ENCODE measurements at regions not wholly inside any gene's neighbourhood (a gene's known extent, or its start where the extent isn't known, plus 50 kb on each side); places are given as distances from the start of the nearest gene placed in this dataset.

DNA sequence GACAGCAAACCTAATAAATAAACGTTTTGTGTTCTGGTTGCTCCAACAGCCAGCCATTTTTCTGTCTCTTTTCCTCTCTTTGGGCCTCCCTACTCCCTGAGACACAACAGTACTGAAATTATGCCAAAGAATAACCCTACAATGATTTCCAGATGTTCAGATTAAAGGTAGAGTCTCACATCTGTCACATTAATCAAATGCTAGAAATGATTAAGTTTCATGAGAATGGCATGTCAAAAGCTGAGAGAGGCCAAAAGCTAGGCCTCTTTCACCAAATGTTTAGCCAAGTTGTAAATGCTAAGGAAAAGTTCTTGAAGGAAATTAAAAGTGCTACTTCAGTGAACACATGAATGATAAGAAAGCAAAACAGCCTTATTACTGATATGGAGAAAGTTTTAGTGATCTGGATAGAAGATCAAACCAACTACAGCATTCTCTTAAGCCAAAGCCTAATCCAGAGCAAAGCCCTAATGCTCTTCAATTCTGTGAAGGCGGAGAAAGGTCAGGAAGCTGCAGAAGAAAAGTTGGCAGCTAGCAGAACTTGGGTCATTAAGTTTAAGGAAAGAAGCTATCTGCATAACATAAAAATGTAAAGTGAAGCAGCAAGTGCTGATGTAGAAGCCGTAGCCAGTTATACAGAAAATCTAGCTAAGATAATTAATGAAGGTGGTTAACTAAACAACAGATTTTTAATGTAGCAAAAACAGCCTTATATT lies 182.1 kb upstream of the NUDT6 start:
- no peak for TF ChIP-seq CTCF (IDR thresholded peaks at IDR 0.05)
- TF ChIP-seq POLR2A (IDR thresholded peaks at IDR 0.05): no peak
